Keratinocyte (primary cell): ENCODE measurements at regions not wholly inside any gene's neighbourhood (a gene's known extent, or its start where the extent isn't known, plus 50 kb on each side); places are given as distances from the start of the nearest gene placed in this dataset.

Experiments used
- DNase-seq: peaks from one replicate; pipeline ENCODE4 v3.0.0-alpha.2; 2011; ENCODE audit warnings: low read depth, missing footprints, low spot score
- FAIRE-seq: peaks from 2 replicates; lab custom pipeline; 2011; peaks lifted over from hg19 to GRCh38; lab: Jason Lieb, UNC
- H2AFZ ChIP-seq: 2 replicates; pipeline ENCODE4 v1.6.0; 2012; ENCODE audit warnings: low read length, control low read depth, inconsistent platforms; ENCODE audit not compliant: control insufficient read depth
- H3K27ac ChIP-seq: 2 replicates; pipeline ENCODE4 v1.5.1; 2011; ENCODE audit warnings: low read length; ENCODE audit not compliant: control insufficient read depth, insufficient read depth
- H3K27me3 ChIP-seq: 3 replicates; pipeline ENCODE4 v1.6.0; 2011; ENCODE audit warnings: low read length; ENCODE audit not compliant: control insufficient read depth, insufficient read depth; ENCODE audit errors: extremely low read depth
- H3K36me3 ChIP-seq, 2 experiments: 2 replicates in 1 of 2; 3 replicates in 1 of 2; pipeline ENCODE4 v1.5.1; 2011; ENCODE audit warnings: low read length in 2 of 2, mild to moderate bottlenecking in 1 of 2; ENCODE audit not compliant: control insufficient read depth in 2 of 2, insufficient read depth in 2 of 2; ENCODE audit errors: extremely low read depth in 1 of 2
- H3K4me1 ChIP-seq: 3 replicates; pipeline ENCODE4 v1.5.1; 2011; ENCODE audit warnings: low read length; ENCODE audit not compliant: control insufficient read depth, insufficient read depth; ENCODE audit errors: extremely low read depth
- H3K4me2 ChIP-seq: 3 replicates; pipeline ENCODE4 v1.6.0; 2011; ENCODE audit warnings: low read depth, low read length; ENCODE audit not compliant: control insufficient read depth, insufficient read depth; ENCODE audit errors: extremely low read depth
- H3K4me3 ChIP-seq, 3 experiments: fragments of 200-600 bp in 1 of 3; sonication (generic) in 1 of 3; 2 replicates in 2 of 3; 3 replicates in 1 of 3; pipeline ENCODE4 v1.5.1; 2011 to 2016; ENCODE audit warnings: low read length in 3 of 3, mild to moderate bottlenecking in 3 of 3, control low read depth in 2 of 3, inconsistent platforms in 1 of 3, low read depth in 1 of 3, mixed read lengths in 1 of 3, mixed run types in 1 of 3, moderate library complexity in 1 of 3; ENCODE audit not compliant: control insufficient read depth in 2 of 3, insufficient read depth in 2 of 3; ENCODE audit errors: extremely low read depth in 1 of 3
- H3K79me2 ChIP-seq: 2 replicates; pipeline ENCODE4 v1.6.0; 2012; ENCODE audit warnings: low read length; ENCODE audit not compliant: control insufficient read depth, insufficient read depth
- H3K9ac ChIP-seq: 3 replicates; pipeline ENCODE4 v1.6.0; 2011; ENCODE audit warnings: low read length; ENCODE audit not compliant: control insufficient read depth, insufficient read depth; ENCODE audit errors: extremely low read depth
- H3K9me1 ChIP-seq: 3 replicates; pipeline ENCODE4 v1.6.0; 2011; ENCODE audit warnings: low read length; ENCODE audit not compliant: control insufficient read depth, insufficient read depth; ENCODE audit errors: extremely low read depth
- H3K9me3 ChIP-seq: 2 replicates; pipeline ENCODE4 v1.5.1; 2012; ENCODE audit warnings: low read depth, low read length; ENCODE audit not compliant: control insufficient read depth
- H4K20me1 ChIP-seq: 3 replicates; pipeline ENCODE4 v1.6.0; 2011; ENCODE audit warnings: low read length; ENCODE audit not compliant: control insufficient read depth, insufficient read depth; ENCODE audit errors: extremely low read depth
- CTCF ChIP-seq, 3 experiments: IDR thresholded peaks in 1 of 3; conservative IDR thresholded peaks in 1 of 3; optimal IDR thresholded peaks in 1 of 3; 2 replicates in 2 of 3; 3 replicates in 1 of 3; pipeline versions ENCODE3 to v1.5.1; 2011; ENCODE audit warnings: low read length in 3 of 3, mild to moderate bottlenecking in 3 of 3, moderate library complexity in 2 of 3, control low read depth in 1 of 3, inconsistent platforms in 1 of 3; ENCODE audit not compliant: insufficient read depth in 2 of 3; ENCODE audit errors: extremely low read depth in 1 of 3
- EZH2 ChIP-seq: IDR thresholded peaks from one replicate; pipeline ENCODE4 v1.6.1; 2012; ENCODE audit warnings: inconsistent platforms, mild to moderate bottlenecking, low read length, moderate library complexity
- dilution Hi-C: fragments of 300-500 bp; cut with MboI; formaldehyde crosslinking; loops from one replicate; pipeline ENCODE4 v1.7.0; 2020; ENCODE audit warnings: low sequenced_read_pairs; ENCODE audit not compliant: extremely low pct_ligation_motif_present

DNA sequence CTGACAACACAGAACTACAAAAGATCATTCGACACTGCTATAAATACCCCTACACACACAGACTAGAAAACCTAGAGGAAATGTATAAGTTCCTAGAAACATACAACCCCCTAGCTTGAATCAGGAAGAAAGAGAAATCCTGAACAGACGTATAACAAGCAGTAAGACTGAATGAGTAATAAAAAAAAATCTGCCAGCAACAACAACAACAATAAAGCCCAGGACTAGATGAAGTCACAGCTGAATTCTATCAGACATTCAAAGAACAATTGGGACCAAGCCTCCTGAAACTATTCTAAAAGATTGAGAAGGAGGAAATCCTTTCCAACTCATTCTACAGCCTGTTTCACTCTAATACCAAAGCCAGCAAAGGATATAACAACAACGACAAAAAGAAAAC is 68.2 kb upstream of the SLIT3 start:
- Histone ChIP-seq H3K36me3 (no peaks in the 10 kb centered on the region), H3K9ac (no peak overlapping the region), H3K4me2 (no peak overlapping the region), H3K9me1 (no peaks in the 10 kb centered on the region), H3K4me1 (no peaks in the 10 kb centered on the region), H3K27me3 (no peaks in the 10 kb centered on the region), H4K20me1 (no peaks in the 10 kb centered on the region), H3K27ac (no peak overlapping the region), H3K9me3 (no peaks in the 10 kb centered on the region), H2AFZ (no peak overlapping the region), H3K79me2 (no peaks in the 10 kb centered on the region), H3K4me3 (no peak overlapping the region)
- FAIRE-seq (no peak), DNase-seq (no peak)
- dilution Hi-C loops = no loop called here
- TF ChIP-seq EZH2 = no peak
- TF ChIP-seq CTCF (optimal IDR thresholded peaks at IDR 0.05 in 1 of 3, IDR thresholded peaks at IDR 0.05 in 1 of 3, conservative IDR thresholded peaks at IDR 0.05 in 1 of 3; ENCODE audit: extremely low read depth in 1 of 3, insufficient read depth in 2 of 3, low read length in 3 of 3) = no peak

GRCh38 chr5:169367861-169368260 is 66.9 kb upstream of the SLIT3 start:
- no peaks in the 10 kb centered on the region for H3K9me1 ChIP-seq
- no peaks in the 10 kb centered on the region for H3K36me3 ChIP-seq
- H4K20me1 ChIP-seq = no peaks in the 10 kb centered on the region
- no peak for TF ChIP-seq EZH2
- TF ChIP-seq CTCF (optimal IDR thresholded peaks at IDR 0.05 in 1 of 3, IDR thresholded peaks at IDR 0.05 in 1 of 3, conservative IDR thresholded peaks at IDR 0.05 in 1 of 3; ENCODE audit: extremely low read depth in 1 of 3, insufficient read depth in 2 of 3, low read length in 3 of 3) = no peak
- H3K9me3 ChIP-seq = no peaks in the 10 kb centered on the region
- no peak overlapping the region for H3K9ac ChIP-seq
- FAIRE-seq = peak; percentile 26
- H3K4me3 ChIP-seq = no peak overlapping the region
- H3K4me1 ChIP-seq = no peaks in the 10 kb centered on the region
- H3K79me2 ChIP-seq = no peaks in the 10 kb centered on the region
- DNase-seq = no peak
- dilution Hi-C loops = no loop called here
- H3K27ac ChIP-seq = no peak overlapping the region
- H3K27me3 ChIP-seq = no peaks in the 10 kb centered on the region
- no peak overlapping the region for H3K4me2 ChIP-seq
- H2AFZ ChIP-seq = no peak overlapping the region
